ENCODE measurements at regions not wholly inside any gene's neighbourhood (a gene's known extent, or its start where the extent isn't known, plus 50 kb on each side); places are given as distances from the start of the nearest gene placed in this dataset.

DNA sequence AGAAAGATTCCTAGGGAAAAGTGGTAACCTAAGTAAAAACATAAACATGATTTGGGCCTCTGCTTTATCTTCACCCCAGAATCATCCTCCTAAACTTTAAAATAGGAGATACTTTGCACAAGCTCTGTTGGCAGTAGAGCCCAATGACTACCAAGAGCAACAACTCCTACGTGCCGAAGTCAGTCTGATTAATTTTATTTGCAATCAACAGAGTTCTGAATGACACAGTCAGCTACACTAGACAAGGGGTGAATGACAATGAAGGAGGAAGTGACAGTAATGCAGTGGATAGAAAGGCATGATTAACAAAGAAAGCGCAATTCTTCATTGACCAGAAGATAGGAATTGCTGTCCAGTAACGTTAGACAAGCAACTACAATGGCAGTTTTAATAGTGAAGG, 957.9 kb upstream of the USP15 start (continued):
- TF ChIP-seq HIC1 (tag by site-specific recombination; IDR thresholded peaks at IDR 0.05): no peak
- TF ChIP-seq ZNF157 (tag by site-specific recombination; IDR thresholded peaks at IDR 0.05): no peak
- TF ChIP-seq, protein P1, sequence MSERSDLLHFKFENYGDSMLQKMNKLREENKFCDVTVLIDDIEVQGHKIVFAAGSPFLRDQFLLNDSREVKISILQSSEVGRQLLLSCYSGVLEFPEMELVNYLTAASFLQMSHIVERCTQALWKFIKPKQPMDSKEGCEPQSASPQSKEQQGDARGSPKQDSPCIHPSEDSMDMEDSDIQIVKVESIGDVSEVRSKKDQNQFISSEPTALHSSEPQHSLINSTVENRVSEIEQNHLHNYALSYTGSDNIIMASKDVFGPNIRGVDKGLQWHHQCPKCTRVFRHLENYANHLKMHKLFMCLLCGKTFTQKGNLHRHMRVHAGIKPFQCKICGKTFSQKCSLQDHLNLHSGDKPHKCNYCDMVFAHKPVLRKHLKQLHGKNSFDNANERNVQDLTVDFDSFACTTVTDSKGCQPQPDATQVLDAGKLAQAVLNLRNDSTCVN (tag by site-specific recombination; optimal IDR thresholded peaks at IDR 0.05): no peak
- no peak for TF ChIP-seq HOXD13 (CRISPR knock-in tag; IDR thresholded peaks at IDR 0.05; ENCODE audit: borderline replicate concordance)

DNA sequence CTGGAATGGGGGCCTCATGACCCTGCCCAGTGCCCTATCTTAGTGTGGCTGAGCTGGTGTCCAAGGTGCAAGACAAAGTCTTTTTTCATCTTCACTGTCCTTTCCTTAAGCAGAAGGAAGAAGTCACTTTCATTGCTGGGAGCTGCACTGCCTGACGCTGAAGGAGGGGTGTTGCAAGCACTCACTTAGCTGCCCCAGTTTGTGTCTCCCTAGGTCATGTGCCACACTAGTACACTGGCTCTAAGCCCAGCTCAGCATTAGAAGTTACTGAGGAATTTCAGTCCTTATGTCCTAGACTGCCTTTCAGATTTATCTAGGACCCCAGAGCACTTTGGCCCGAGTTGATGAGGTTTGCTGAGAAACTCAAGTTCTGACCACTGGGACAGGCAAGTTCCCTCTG, 952.0 kb upstream of the USP15 start:
- Histone ChIP-seq H3K9me3 (ENCODE audit: control insufficient read depth, insufficient read depth, low read depth, low read length) (no peaks in the 10 kb centered on the region), H3K27ac (ENCODE audit: extremely low read depth, low read depth, low read length) (no peak overlapping the region), H3K36me3 (ENCODE audit: control insufficient read depth in 2 of 2, insufficient read depth in 1 of 2, low read length in 2 of 2) (no peaks in the 10 kb centered on the region), H3K4me3 (ENCODE audit: low read depth, low read length) (no peak overlapping the region), H3K4me1 (ENCODE audit: control insufficient read depth, insufficient read depth, low read length) (no peaks in the 10 kb centered on the region)
- TF ChIP-seq GLIS1 (tag by site-specific recombination; IDR thresholded peaks at IDR 0.05) (no peak), ZNF560 (tag by site-specific recombination; IDR thresholded peaks at IDR 0.05; ENCODE audit: borderline replicate concordance) (no peak), KLF1 (tag by site-specific recombination; IDR thresholded peaks at IDR 0.05) (no peak), ZNF211 (tag by site-specific recombination; IDR thresholded peaks at IDR 0.05; ENCODE audit: low read depth) (no peak), ZNF169 (tag by site-specific recombination; IDR thresholded peaks at IDR 0.05) (no peak), ZSCAN30 (tag by site-specific recombination; IDR thresholded peaks at IDR 0.05) (no peak), ZNF174 (tag by site-specific recombination; IDR thresholded peaks at IDR 0.05) (no peak), PRDM1 (tag by site-specific recombination; IDR thresholded peaks at IDR 0.05) (no peak), ZNF416 (tag by site-specific recombination; IDR thresholded peaks at IDR 0.05) (no peak), ZNF791 (tag by site-specific recombination; IDR thresholded peaks at IDR 0.05) (no peak), ZNF280D (tag by site-specific recombination; IDR thresholded peaks at IDR 0.05) (no peak), ZNF513 (tag by site-specific recombination; IDR thresholded peaks at IDR 0.05) (no peak), ZNF311 (tag by site-specific recombination; IDR thresholded peaks at IDR 0.05; ENCODE audit: borderline replicate concordance) (no peak), SP2 (tag by site-specific recombination; IDR thresholded peaks at IDR 0.05) (no peak), ZSCAN16 (tag by site-specific recombination; IDR thresholded peaks at IDR 0.05) (no peak)
- TF ChIP-seq, protein P2, sequence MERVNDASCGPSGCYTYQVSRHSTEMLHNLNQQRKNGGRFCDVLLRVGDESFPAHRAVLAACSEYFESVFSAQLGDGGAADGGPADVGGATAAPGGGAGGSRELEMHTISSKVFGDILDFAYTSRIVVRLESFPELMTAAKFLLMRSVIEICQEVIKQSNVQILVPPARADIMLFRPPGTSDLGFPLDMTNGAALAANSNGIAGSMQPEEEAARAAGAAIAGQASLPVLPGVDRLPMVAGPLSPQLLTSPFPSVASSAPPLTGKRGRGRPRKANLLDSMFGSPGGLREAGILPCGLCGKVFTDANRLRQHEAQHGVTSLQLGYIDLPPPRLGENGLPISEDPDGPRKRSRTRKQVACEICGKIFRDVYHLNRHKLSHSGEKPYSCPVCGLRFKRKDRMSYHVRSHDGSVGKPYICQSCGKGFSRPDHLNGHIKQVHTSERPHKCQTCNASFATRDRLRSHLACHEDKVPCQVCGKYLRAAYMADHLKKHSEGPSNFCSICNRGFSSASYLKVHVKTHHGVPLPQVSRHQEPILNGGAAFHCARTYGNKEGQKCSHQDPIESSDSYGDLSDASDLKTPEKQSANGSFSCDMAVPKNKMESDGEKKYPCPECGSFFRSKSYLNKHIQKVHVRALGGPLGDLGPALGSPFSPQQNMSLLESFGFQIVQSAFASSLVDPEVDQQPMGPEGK (tag by site-specific recombination; IDR thresholded peaks at IDR 0.05): no peak
- TF ChIP-seq, protein P3, sequence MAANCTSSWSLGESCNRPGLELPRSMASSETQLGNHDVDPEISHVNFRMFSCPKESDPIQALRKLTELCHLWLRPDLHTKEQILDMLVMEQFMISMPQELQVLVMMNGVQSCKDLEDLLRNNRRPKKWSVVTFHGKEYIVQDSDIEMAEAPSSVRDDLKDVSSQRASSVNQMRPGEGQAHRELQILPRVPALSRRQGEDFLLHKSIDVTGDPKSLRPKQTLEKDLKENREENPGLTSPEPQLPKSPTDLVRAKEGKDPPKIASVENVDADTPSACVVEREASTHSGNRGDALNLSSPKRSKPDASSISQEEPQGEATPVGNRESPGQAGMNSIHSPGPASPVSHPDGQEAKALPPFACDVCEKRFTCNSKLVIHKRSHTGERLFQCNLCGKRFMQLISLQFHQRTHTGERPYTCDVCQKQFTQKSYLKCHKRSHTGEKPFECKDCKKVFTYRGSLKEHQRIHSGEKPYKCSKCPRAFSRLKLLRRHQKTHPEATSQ (tag by site-specific recombination; IDR thresholded peaks at IDR 0.05): no peak
- ChIA-PET POLR2A (no interaction called here), CTCF (interaction anchor here (0.6 kb wide), 1 partner anchor 10 kb away, joined by 3 read pairs; no protein-coding TSS in a partner anchor)

All from HEK293 (cell line).